ENCODE measurements at regions not wholly inside any gene's neighbourhood (a gene's known extent, or its start where the extent isn't known, plus 50 kb on each side); places are given as distances from the start of the nearest gene placed in this dataset.

- no peak for TF ChIP-seq CTCF (conservative IDR thresholded peaks at IDR 0.05; ENCODE audit: low read length)
- no peak for TF ChIP-seq EZH2phosphoT487 (IDR thresholded peaks at IDR 0.05; ENCODE audit: borderline replicate concordance)
Measured at GRCh38 chr1:219347921-219348391, 174.3 kb downstream of the LYPLAL1 start.
